ENCODE measurements at regions not wholly inside any gene's neighbourhood (a gene's known extent, or its start where the extent isn't known, plus 50 kb on each side); places are given as distances from the start of the nearest gene placed in this dataset.
"Not testable (repeated sequence)": the region's sequence is repeated elsewhere in the genome, so short reads cannot be mapped to it uniquely, and the experiment has no call there.

GRCh38 chr1:220942278-220942677, 63.0 kb downstream of the HLX start:
- DNase-seq (ENCODE audit: low spot score), result no peak

- DNase-seq (ENCODE audit: low spot score), result not testable (repeated sequence)
These were observed 63.7 kb downstream of the HLX start for GRCh38 chr1:220942914-220943313.

- no peak for DNase-seq (ENCODE audit: low spot score)
These were observed 64.2 kb downstream of the HLX start for GRCh38 chr1:220943319-220943996.

- no peak for DNase-seq (ENCODE audit: low spot score)
These were observed 71.3 kb downstream of the HLX start for GRCh38 chr1:220950576-220950975.

- no peak for DNase-seq (ENCODE audit: low spot score)
These were observed 73.9 kb downstream of the HLX start for GRCh38 chr1:220952961-220953643.

GRCh38 chr1:220954321-220955075, 75.3 kb downstream of the HLX start:
- DNase-seq (ENCODE audit: low spot score), result no peak

- no peak for DNase-seq (ENCODE audit: low spot score)
These were observed 75.9 kb downstream of the HLX start for GRCh38 chr1:220955116-220955515.

GRCh38 chr1:220956501-220957232, 77.4 kb downstream of the HLX start:
- no peak for DNase-seq (ENCODE audit: low spot score)

- peak; percentile 3 for DNase-seq (ENCODE audit: low spot score)
These were observed 78.0 kb downstream of the HLX start for GRCh38 chr1:220957233-220957605.

- DNase-seq (ENCODE audit: low spot score), result no peak
These were observed 79.0 kb downstream of the HLX start for GRCh38 chr1:220958234-220958633.

GRCh38 chr1:220962031-220962751, 82.9 kb downstream of the HLX start:
- peak; percentile 26 for DNase-seq (ENCODE audit: low spot score)

GRCh38 chr1:220966041-220966440, 86.8 kb downstream of the HLX start:
- DNase-seq (ENCODE audit: low spot score), result no peak

- no peak for DNase-seq (ENCODE audit: low spot score)
These were observed 87.2 kb downstream of the HLX start for GRCh38 chr1:220966473-220966872.

GRCh38 chr1:220966881-220967611, 87.8 kb downstream of the HLX start:
- no peak for DNase-seq (ENCODE audit: low spot score)

GRCh38 chr1:220967911-220968310, 88.7 kb downstream of the HLX start:
- DNase-seq (ENCODE audit: low spot score), result no peak

- DNase-seq (ENCODE audit: low spot score), result not testable (repeated sequence)
These were observed 90.0 kb downstream of the HLX start for GRCh38 chr1:220969281-220969680.

- no peak for DNase-seq (ENCODE audit: low spot score)
These were observed 91.1 kb downstream of the HLX start for GRCh38 chr1:220970311-220970710.

GRCh38 chr1:220971221-220971620, 92.0 kb downstream of the HLX start:
- no peak for DNase-seq (ENCODE audit: low spot score)

GRCh38 chr1:220974431-220974830, 95.2 kb downstream of the HLX start:
- no peak for DNase-seq (ENCODE audit: low spot score)

- no peak for DNase-seq (ENCODE audit: low spot score)
These were observed 97.1 kb downstream of the HLX start for GRCh38 chr1:220976390-220976789.

- no peak for DNase-seq (ENCODE audit: low spot score)
These were observed 100.1 kb downstream of the HLX start for GRCh38 chr1:220979371-220979770.

Measured in kidney capillary endothelial cell (primary cell).